CD1c-positive myeloid dendritic cell (primary cell): ENCODE measurements at regions not wholly inside any gene's neighbourhood (a gene's known extent, or its start where the extent isn't known, plus 50 kb on each side); places are given as distances from the start of the nearest gene placed in this dataset.

Source experiments
- DNase-seq: peaks from one replicate; pipeline ENCODE4 v3.0.0-alpha.2; 2016; ENCODE audit errors: extremely low spot score

GRCh38 chr2:221689140-221689539, 117.0 kb upstream of the EPHA4 start:
- no peak for DNase-seq

- no peak for DNase-seq
Observed at GRCh38 chr2:221680548-221680947, 108.4 kb upstream of the EPHA4 start.

GRCh38 chr2:221677688-221678087, 105.6 kb upstream of the EPHA4 start:
- DNase-seq = no peak

GRCh38 chr2:221676566-221677172, 104.6 kb upstream of the EPHA4 start:
- DNase-seq = no peak

- no peak for DNase-seq
Observed at GRCh38 chr2:221675201-221675908, 103.3 kb upstream of the EPHA4 start.

- no peak for DNase-seq
Observed at GRCh38 chr2:221674446-221674845, 102.3 kb upstream of the EPHA4 start.

GRCh38 chr2:221673248-221673647, 101.1 kb upstream of the EPHA4 start:
- no peak for DNase-seq

- no peak for DNase-seq
Observed at GRCh38 chr2:221671515-221671914, 99.4 kb upstream of the EPHA4 start.

GRCh38 chr2:221662689-221663391, 90.7 kb upstream of the EPHA4 start:
- DNase-seq = no peak

- DNase-seq = no peak
Observed at GRCh38 chr2:221657806-221658205, 85.7 kb upstream of the EPHA4 start.

GRCh38 chr2:221655300-221655699, 83.2 kb upstream of the EPHA4 start:
- no peak for DNase-seq

GRCh38 chr2:221653182-221653581, 81.1 kb upstream of the EPHA4 start:
- no peak for DNase-seq

GRCh38 chr2:221649051-221649775, 77.1 kb upstream of the EPHA4 start:
- DNase-seq = no peak

GRCh38 chr2:221642447-221642846, 70.3 kb upstream of the EPHA4 start:
- DNase-seq = no peak

GRCh38 chr2:221641181-221641871, 69.2 kb upstream of the EPHA4 start:
- no peak for DNase-seq

- no peak for DNase-seq
Observed at GRCh38 chr2:221640686-221641085, 68.6 kb upstream of the EPHA4 start.

GRCh38 chr2:221637851-221638250, 65.7 kb upstream of the EPHA4 start:
- no peak for DNase-seq

GRCh38 chr2:221635949-221636348, 63.8 kb upstream of the EPHA4 start:
- no peak for DNase-seq

- no peak for DNase-seq
Observed at GRCh38 chr2:221629468-221629867, 57.4 kb upstream of the EPHA4 start.

- no peak for DNase-seq
Observed at GRCh38 chr2:221624475-221624874, 52.4 kb upstream of the EPHA4 start.
